CD4-positive, alpha-beta T cell (primary cell): ENCODE measurements at regions not wholly inside any gene's neighbourhood (a gene's known extent, or its start where the extent isn't known, plus 50 kb on each side); places are given as distances from the start of the nearest gene placed in this dataset.

Experiments
- ATAC-seq: fragments of 200-7000 bp; cut with Tn5 transposase; one replicate; pipeline ENCODE4 v1.10.0; 2022; ENCODE audit warnings: mild to moderate bottlenecking; ENCODE audit not compliant: poor library complexity
- CTCF ChIA-PET: fragments of 350-600 bp; sonication (Branson Sonifier 250); formaldehyde crosslinking; loops from one replicate; lab custom pipeline; 2021; ENCODE audit warnings: antibody characterized with exemption, inconsistent platforms; lab: Charles Lee
- POLR2A ChIA-PET: fragments of 350-600 bp; sonication (Branson Sonifier 250); formaldehyde crosslinking; loops from one replicate; lab custom pipeline; 2021; ENCODE audit warnings: antibody characterized with exemption, inconsistent platforms; lab: Charles Lee
- DNase-seq, 14 experiments: peaks; one replicate each; pipeline ENCODE4 v3.0.0-alpha.2; 2013 to 2020; ENCODE audit warnings: mixed read lengths in 2 of 14
- H3K27ac ChIP-seq, 2 donors: one replicate each; pipeline versions ENCODE4 v1.5.1 to v1.7.0; 2013; ENCODE audit warnings: low read length in 2 of 2, low read depth in 1 of 2, mild to moderate bottlenecking in 1 of 2
- H3K27me3 ChIP-seq, 2 experiments: 1 replicate in 1 of 2; 2 replicates in 1 of 2; pipeline versions ENCODE4 v1.6.1 to v1.7.0; 2013; ENCODE audit warnings: low read length in 2 of 2, control low read depth in 1 of 2, mild to moderate bottlenecking in 1 of 2, moderate library complexity in 1 of 2; ENCODE audit not compliant: insufficient read depth in 2 of 2, control insufficient read depth in 1 of 2
- H3K36me3 ChIP-seq: one replicate; pipeline ENCODE4 v1.6.1; 2013; ENCODE audit warnings: low read length, control low read depth; ENCODE audit not compliant: insufficient read depth
- H3K4me1 ChIP-seq: one replicate; pipeline ENCODE4 v1.6.1; 2013; ENCODE audit warnings: low read length, control low read depth; ENCODE audit not compliant: insufficient read depth
- H3K4me3 ChIP-seq: one replicate; pipeline ENCODE4 v1.5.1; 2013; ENCODE audit warnings: mild to moderate bottlenecking, low read length, moderate library complexity
- H3K9me3 ChIP-seq, 2 experiments: 1 replicate in 1 of 2; 2 replicates in 1 of 2; pipeline versions ENCODE4 v1.6.1 to v1.7.0; 2013; ENCODE audit warnings: low read length in 2 of 2, mild to moderate bottlenecking in 2 of 2, control low read depth in 1 of 2, moderate library complexity in 1 of 2; ENCODE audit not compliant: control insufficient read depth in 1 of 2, insufficient read depth in 1 of 2
- H3K27ac Mint-ChIP-seq: one replicate; pipeline ENCODE4 v1.8.0; 2020; ENCODE audit warnings: mixed read lengths
- H3K27me3 Mint-ChIP-seq: one replicate; pipeline ENCODE4 v1.8.0; 2021; ENCODE audit warnings: mixed read lengths
- H3K36me3 Mint-ChIP-seq: one replicate; pipeline ENCODE4 v1.8.0; 2021; ENCODE audit warnings: low read depth, mixed read lengths
- H3K4me1 Mint-ChIP-seq: one replicate; pipeline ENCODE4 v1.8.0; 2021; ENCODE audit warnings: low read depth, mixed read lengths
- H3K4me3 Mint-ChIP-seq: one replicate; pipeline ENCODE4 v1.8.0; 2020; ENCODE audit warnings: mild to moderate bottlenecking, mixed read lengths
- H3K9me3 Mint-ChIP-seq: one replicate; pipeline ENCODE4 v1.8.0; 2020; ENCODE audit warnings: mixed read lengths
- CTCF ChIP-seq: fragments of 200-600 bp; IDR thresholded peaks from one replicate; pipeline ENCODE4 v1.8.0; 2022; ENCODE audit warnings: antibody characterized with exemption, mild to moderate bottlenecking
- intact Hi-C, 2 experiments: fragments of 100-400 bp; cut with DNase I in 1 of 2; cut with micrococcal nuclease in 1 of 2; formaldehyde crosslinking; loops; one replicate each; pipeline versions ENCODE4 v1.15.1 to v1.9.0; 2023 to 2025; cut with DNase I, micrococcal nuclease

- no peak overlapping the region for H3K4me3 ChIP-seq
- no peak for DNase-seq
- CTCF ChIA-PET, result no interaction called here
Measured at GRCh38 chr16:13527332-13527731, 392.6 kb upstream of the ERCC4 start.

GRCh38 chr16:13528691-13529090, 391.3 kb upstream of the ERCC4 start:
- peaks cover 11% of the 10 kb centered on the region for H3K9me3 Mint-ChIP-seq
- no peaks in the 10 kb centered on the region for H3K36me3 ChIP-seq
- DNase-seq (no peak), ATAC-seq (no peak)
- no peaks in the 10 kb centered on the region for H3K4me1 Mint-ChIP-seq
- H3K36me3 Mint-ChIP-seq, result no peaks in the 10 kb centered on the region
- POLR2A ChIA-PET, result no interaction called here
- intact Hi-C loops, result no loop called here
- H3K4me1 ChIP-seq, result no peaks in the 10 kb centered on the region
- no peak for TF ChIP-seq CTCF
- H3K27ac ChIP-seq, result no peak overlapping the region
- H3K4me3 ChIP-seq, result no peak overlapping the region
- H3K4me3 Mint-ChIP-seq, result no peak overlapping the region
- no peak overlapping the region for H3K27ac Mint-ChIP-seq
- no peaks in the 10 kb centered on the region for H3K9me3 ChIP-seq
- no peaks in the 10 kb centered on the region for H3K27me3 Mint-ChIP-seq
- H3K27me3 ChIP-seq, result no peaks in the 10 kb centered on the region
- CTCF ChIA-PET, result no interaction called here

More at GRCh38 chr16:13527332-13527731, 392.6 kb upstream of the ERCC4 start:
- no peaks in the 10 kb centered on the region for H3K4me1 Mint-ChIP-seq
- H3K9me3 ChIP-seq, result peaks cover 0 to 5% of the 10 kb centered on the region in 2 experiments
- POLR2A ChIA-PET, result no interaction called here
- no peak for TF ChIP-seq CTCF
- no peaks in the 10 kb centered on the region for H3K36me3 Mint-ChIP-seq
- no peak overlapping the region for H3K27ac Mint-ChIP-seq
- no peaks in the 10 kb centered on the region for H3K36me3 ChIP-seq
- intact Hi-C loops, result no loop called here
- H3K4me3 Mint-ChIP-seq, result no peak overlapping the region
- H3K4me1 ChIP-seq, result no peaks in the 10 kb centered on the region
- no peak overlapping the region for H3K27ac ChIP-seq
- H3K27me3 ChIP-seq, result no peaks in the 10 kb centered on the region
- no peaks in the 10 kb centered on the region for H3K27me3 Mint-ChIP-seq
- peaks cover 7% of the 10 kb centered on the region for H3K9me3 Mint-ChIP-seq
- no peak for ATAC-seq

- peaks cover 11% of the 10 kb centered on the region for H3K9me3 Mint-ChIP-seq
- intact Hi-C loops, result no loop called here
- no peaks in the 10 kb centered on the region for H3K4me1 Mint-ChIP-seq
- ATAC-seq (no peak), DNase-seq (no peak)
- no peak for TF ChIP-seq CTCF
- Histone ChIP-seq H3K9me3 (no peaks in the 10 kb centered on the region), H3K4me1 (no peaks in the 10 kb centered on the region), H3K27ac (no peak overlapping the region), H3K27me3 (no peaks in the 10 kb centered on the region), H3K4me3 (no peak overlapping the region), H3K36me3 (no peaks in the 10 kb centered on the region)
- H3K27me3 Mint-ChIP-seq, result no peaks in the 10 kb centered on the region
- H3K27ac Mint-ChIP-seq, result no peak overlapping the region
- POLR2A ChIA-PET, result no interaction called here
- H3K36me3 Mint-ChIP-seq, result no peaks in the 10 kb centered on the region
- CTCF ChIA-PET, result no interaction called here
- no peak overlapping the region for H3K4me3 Mint-ChIP-seq
Measured at GRCh38 chr16:13529193-13529982, 390.6 kb upstream of the ERCC4 start.
